Gastrocnemius medialis (tissue), 4 donors: ENCODE measurements at regions not wholly inside any gene's neighbourhood (a gene's known extent, or its start where the extent isn't known, plus 50 kb on each side); places are given as distances from the start of the nearest gene placed in this dataset.
"Not testable (repeated sequence)": the region's sequence is repeated elsewhere in the genome, so short reads cannot be mapped to it uniquely, and the experiment has no call there.

Source experiments
- ATAC-seq, 2 donors: fragments of 150-250 bp; one replicate each; pipeline ENCODE4 v1.9.1; 2016
- DNase-seq, 2 donors: peaks; one replicate each; pipeline ENCODE4 v3.0.0-alpha.2; 2019
- H3K27ac ChIP-seq, 4 donors: fragments of 200-600 bp; sonication (generic); 1 replicate in 1 of 4; 2 replicates in 3 of 4; pipeline ENCODE4 v1.5.1; 2016 to 2018; ENCODE audit warnings: mild to moderate bottlenecking in 2 of 4, moderate library complexity in 1 of 4
- H3K27me3 ChIP-seq, 3 donors: fragments of 200-600 bp; sonication (generic) in 2 of 3; 1 replicate in 1 of 3; 2 replicates in 2 of 3; pipeline versions ENCODE4 v1.5.1 to v1.6.0; 2016 to 2019; ENCODE audit warnings: mild to moderate bottlenecking in 1 of 3, moderate library complexity in 1 of 3
- H3K36me3 ChIP-seq, 2 donors: fragments of 200-600 bp; sonication (generic) in 1 of 2; one replicate each; pipeline ENCODE4 v1.5.1; 2017 to 2018
- H3K4me1 ChIP-seq, 2 donors: fragments of 200-600 bp; sonication (generic) in 1 of 2; one replicate each; pipeline ENCODE4 v1.5.1; 2016 to 2017; ENCODE audit warnings: mild to moderate bottlenecking in 2 of 2
- H3K4me3 ChIP-seq, 4 donors: fragments of 200-600 bp; sonication (generic) in 3 of 4; 1 replicate in 1 of 4; 2 replicates in 3 of 4; pipeline ENCODE4 v1.5.1; 2016 to 2019; ENCODE audit warnings: mild to moderate bottlenecking in 2 of 4
- H3K9me3 ChIP-seq, 3 donors: fragments of 200-600 bp; sonication (generic) in 2 of 3; 1 replicate in 1 of 3; 2 replicates in 2 of 3; pipeline ENCODE4 v1.5.1; 2016 to 2019
- POLR2A ChIP-seq, 2 donors: fragments of 450-650 bp; IDR thresholded peaks; one replicate each; pipeline ENCODE4 v1.6.1; 2017; ENCODE audit warnings: antibody characterized with exemption in 2 of 2, mild to moderate bottlenecking in 2 of 2, moderate library complexity in 2 of 2
- in situ Hi-C, 4 donors: fragments of 200-750 bp; cut with MboI; loops; one replicate each; pipeline versions ENCODE4 v1.15.0 to v1.8.0; 2017; ENCODE audit warnings: low sequenced_read_pairs in 4 of 4
- intact Hi-C: fragments of 100-400 bp; cut with DNase I; formaldehyde crosslinking; loops from one replicate; pipeline ENCODE4 v1.15.1; 2023; ENCODE audit warnings: low total_unique reads
- TF ChIP-seq, protein P1 (sequence below), 5 experiments: fragments of 450-650 bp in 3 of 5; fragments of 200-600 bp in 2 of 5; sonication (generic) in 2 of 5; IDR thresholded peaks in 4 of 5; conservative IDR thresholded peaks in 1 of 5; 1 replicate in 4 of 5; 2 replicates in 1 of 5; pipeline ENCODE4 v1.5.1; 2016 to 2019; ENCODE audit warnings: antibody characterized with exemption in 5 of 5, mild to moderate bottlenecking in 3 of 5, moderate library complexity in 3 of 5

DNA sequence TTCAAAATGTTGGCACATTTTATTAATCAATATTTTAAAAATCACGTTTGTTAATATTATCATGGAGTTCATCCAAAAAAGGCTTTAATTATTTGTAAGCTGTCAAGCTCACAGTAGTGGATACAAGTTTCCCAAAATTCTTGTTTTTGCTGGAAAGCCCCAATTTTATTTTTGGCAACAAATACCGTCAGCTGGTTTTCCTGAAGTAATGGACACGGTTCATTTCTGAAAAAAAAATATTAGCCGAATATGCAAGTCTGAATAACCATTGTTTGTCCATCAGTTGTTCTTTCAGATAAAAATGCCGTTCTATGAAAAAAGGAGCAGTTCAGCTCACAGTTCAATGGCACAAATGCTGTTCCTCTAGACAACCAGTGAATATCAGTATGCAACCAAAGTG lies 101.5 kb upstream of the RAI14 start:
- H3K4me3 ChIP-seq, result no peak overlapping the region
- in situ Hi-C loops (no loop called here), intact Hi-C loops (no loop called here)
- no peaks in the 10 kb centered on the region for H3K4me1 ChIP-seq
- H3K27me3 ChIP-seq, result no peaks in the 10 kb centered on the region
- no peaks in the 10 kb centered on the region for H3K36me3 ChIP-seq
- no peak for TF ChIP-seq POLR2A (IDR thresholded peaks at IDR 0.05)
- TF ChIP-seq, protein P1, sequence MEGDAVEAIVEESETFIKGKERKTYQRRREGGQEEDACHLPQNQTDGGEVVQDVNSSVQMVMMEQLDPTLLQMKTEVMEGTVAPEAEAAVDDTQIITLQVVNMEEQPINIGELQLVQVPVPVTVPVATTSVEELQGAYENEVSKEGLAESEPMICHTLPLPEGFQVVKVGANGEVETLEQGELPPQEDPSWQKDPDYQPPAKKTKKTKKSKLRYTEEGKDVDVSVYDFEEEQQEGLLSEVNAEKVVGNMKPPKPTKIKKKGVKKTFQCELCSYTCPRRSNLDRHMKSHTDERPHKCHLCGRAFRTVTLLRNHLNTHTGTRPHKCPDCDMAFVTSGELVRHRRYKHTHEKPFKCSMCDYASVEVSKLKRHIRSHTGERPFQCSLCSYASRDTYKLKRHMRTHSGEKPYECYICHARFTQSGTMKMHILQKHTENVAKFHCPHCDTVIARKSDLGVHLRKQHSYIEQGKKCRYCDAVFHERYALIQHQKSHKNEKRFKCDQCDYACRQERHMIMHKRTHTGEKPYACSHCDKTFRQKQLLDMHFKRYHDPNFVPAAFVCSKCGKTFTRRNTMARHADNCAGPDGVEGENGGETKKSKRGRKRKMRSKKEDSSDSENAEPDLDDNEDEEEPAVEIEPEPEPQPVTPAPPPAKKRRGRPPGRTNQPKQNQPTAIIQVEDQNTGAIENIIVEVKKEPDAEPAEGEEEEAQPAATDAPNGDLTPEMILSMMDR (IDR thresholded peaks at IDR 0.05 in 4 of 5, conservative IDR thresholded peaks at IDR 0.05 in 1 of 5), result no peak
- ATAC-seq (no peak), DNase-seq (no peak)
- no peaks in the 10 kb centered on the region for H3K9me3 ChIP-seq
- no peak overlapping the region for H3K27ac ChIP-seq

DNA sequence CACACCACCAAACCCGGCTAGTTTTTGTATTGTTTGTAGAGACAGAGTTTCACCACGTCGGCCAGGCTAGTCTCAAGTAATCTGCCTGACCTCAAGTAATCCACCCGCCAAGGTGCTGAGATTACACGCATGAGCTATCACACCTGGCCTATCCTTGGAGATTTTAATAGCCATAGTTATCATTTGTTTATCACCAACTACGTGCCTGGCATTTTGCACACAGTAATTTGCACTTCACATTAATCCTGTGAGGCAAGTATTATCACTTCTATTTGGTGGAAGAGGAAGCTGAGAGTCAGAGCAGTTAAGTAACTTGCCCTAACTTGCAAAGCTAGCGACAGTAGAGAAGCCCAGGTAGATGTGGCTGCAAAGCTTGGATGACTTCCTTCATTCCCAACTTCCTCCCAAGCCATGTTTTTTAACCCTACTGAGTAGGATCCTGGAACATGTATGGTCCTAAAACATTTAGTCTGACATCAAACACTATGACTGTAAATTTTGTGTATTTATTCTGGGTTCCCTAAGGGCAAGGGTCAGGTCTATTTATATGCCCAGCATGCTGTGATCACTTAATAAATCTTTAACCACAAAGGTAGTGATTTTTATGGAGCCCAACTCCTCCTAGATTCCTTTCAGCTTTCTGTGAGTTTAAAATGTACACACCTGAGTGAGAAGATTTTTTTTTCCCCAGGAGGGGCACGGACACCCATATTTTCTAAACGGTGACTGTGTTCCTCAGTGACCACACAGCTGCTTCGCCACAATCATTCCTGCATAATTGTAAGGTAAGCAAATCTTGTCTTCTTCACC lies 100.2 kb upstream of the RAI14 start:
- Histone ChIP-seq H3K9me3 (no peaks in the 10 kb centered on the region), H3K27ac (no peak overlapping the region), H3K4me3 (no peak overlapping the region), H3K4me1 (no peaks in the 10 kb centered on the region), H3K36me3 (no peaks in the 10 kb centered on the region), H3K27me3 (no peaks in the 10 kb centered on the region)
- TF ChIP-seq, protein P1 (IDR thresholded peaks at IDR 0.05 in 4 of 5, conservative IDR thresholded peaks at IDR 0.05 in 1 of 5), result no peak
- no peak for TF ChIP-seq POLR2A (IDR thresholded peaks at IDR 0.05)
- DNase-seq (no peak), ATAC-seq (no peak)
- in situ Hi-C loops (no loop called here), intact Hi-C loops (no loop called here)

DNA sequence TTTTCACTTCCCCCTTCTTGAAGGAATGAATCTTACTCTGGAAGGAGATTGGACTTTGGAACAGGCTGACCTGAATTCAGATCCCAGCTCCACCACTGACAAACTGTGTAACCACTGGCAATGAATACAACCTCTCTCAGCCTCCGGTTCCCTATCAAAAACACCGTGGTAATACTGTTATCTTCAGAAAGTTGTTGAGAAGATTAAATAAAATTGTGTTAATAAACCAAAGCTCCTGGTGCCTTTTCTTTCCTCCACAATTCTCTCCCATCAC lies 99.7 kb upstream of the RAI14 start:
- ATAC-seq, result no peak
- Histone ChIP-seq H3K4me3 (no peak overlapping the region), H3K36me3 (no peaks in the 10 kb centered on the region), H3K4me1 (no peaks in the 10 kb centered on the region), H3K27me3 (no peaks in the 10 kb centered on the region), H3K27ac (no peak overlapping the region), H3K9me3 (no peaks in the 10 kb centered on the region)
- DNase-seq, result no peak
- intact Hi-C loops, result no loop called here
- TF ChIP-seq POLR2A (IDR thresholded peaks at IDR 0.05), result no peak
- TF ChIP-seq, protein P1 (IDR thresholded peaks at IDR 0.05 in 4 of 5, conservative IDR thresholded peaks at IDR 0.05 in 1 of 5), result no peak
- in situ Hi-C loops, result no loop called here

DNA sequence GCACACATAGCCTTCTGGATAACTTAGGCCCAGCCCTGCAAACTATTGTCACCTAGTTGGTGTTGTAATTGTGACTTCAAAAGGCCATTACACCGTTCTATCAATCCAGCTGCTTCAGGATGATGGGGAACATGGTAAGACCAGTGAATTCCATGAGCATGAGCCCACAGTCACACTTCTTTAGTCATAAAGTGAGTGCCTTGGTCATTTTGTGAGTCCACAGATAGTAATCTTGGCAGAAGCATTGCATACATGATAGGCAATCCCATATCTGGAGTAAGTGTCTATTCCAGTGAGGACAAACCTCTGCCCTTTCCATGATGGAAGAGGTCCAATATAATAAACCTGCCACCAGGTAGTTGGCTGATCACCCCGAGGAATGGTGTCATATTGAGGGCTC lies 94.5 kb upstream of the RAI14 start:
- ATAC-seq, H3K4me1 ChIP-seq, H3K4me3 ChIP-seq, H3K27ac ChIP-seq, H3K9me3 ChIP-seq, H3K27me3 ChIP-seq, in situ Hi-C loops, DNase-seq, intact Hi-C loops, H3K36me3 ChIP-seq: not testable (repeated sequence)

DNA sequence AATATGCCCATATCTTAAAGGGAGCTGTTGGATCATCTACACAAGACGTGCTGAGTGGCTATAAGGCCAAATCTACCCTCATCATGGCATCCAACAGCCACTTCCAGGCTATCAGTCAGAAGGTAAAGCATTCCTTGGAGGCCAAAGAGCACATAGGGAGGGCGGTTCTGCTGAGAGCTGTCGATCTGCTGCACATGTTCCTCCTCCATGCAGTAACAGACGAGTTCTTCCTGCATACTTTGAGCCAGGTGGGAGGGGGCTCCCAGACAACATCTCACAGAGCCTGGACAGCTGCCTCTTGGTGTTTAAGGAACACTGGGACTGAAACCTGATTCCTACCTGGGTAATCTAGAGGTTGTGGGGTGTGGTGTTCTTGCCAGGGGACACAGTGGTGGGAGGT lies 93.3 kb upstream of the RAI14 start:
- Histone ChIP-seq H3K4me3 (no peak overlapping the region), H3K27ac (no peak overlapping the region), H3K9me3 (no peaks in the 10 kb centered on the region), H3K27me3 (no peaks in the 10 kb centered on the region), H3K36me3 (no peaks in the 10 kb centered on the region), H3K4me1 (no peaks in the 10 kb centered on the region)
- no peak for DNase-seq
- in situ Hi-C loops (no loop called here), intact Hi-C loops (no loop called here)
- ATAC-seq, result no peak
- TF ChIP-seq, protein P1 (IDR thresholded peaks at IDR 0.05 in 4 of 5, conservative IDR thresholded peaks at IDR 0.05 in 1 of 5), result no peak
- no peak for TF ChIP-seq POLR2A (IDR thresholded peaks at IDR 0.05)
